ENCODE measurements at regions not wholly inside any gene's neighbourhood (a gene's known extent, or its start where the extent isn't known, plus 50 kb on each side); places are given as distances from the start of the nearest gene placed in this dataset.

- Mint-ChIP-seq H3K4me1 (ENCODE audit: unreplicated experiment) (no peaks in the 10 kb centered on the region), H3K27ac (ENCODE audit: unreplicated experiment) (no peak overlapping the region)
These were observed 251.8 kb upstream of the SLIT2 start for GRCh38 chr4:19999775-20000414.

GRCh38 chr4:19999276-19999675 is 252.4 kb upstream of the SLIT2 start:
- H3K27me3 Mint-ChIP-seq (ENCODE audit: unreplicated experiment): no peaks in the 10 kb centered on the region
- H3K36me3 Mint-ChIP-seq (ENCODE audit: low read depth, unreplicated experiment): no peaks in the 10 kb centered on the region
- H3K4me1 Mint-ChIP-seq (ENCODE audit: unreplicated experiment): no peaks in the 10 kb centered on the region
- no peak for TF ChIP-seq CTCF (IDR thresholded peaks at IDR 0.05; ENCODE audit: unreplicated experiment)
- H3K4me3 Mint-ChIP-seq (ENCODE audit: unreplicated experiment): no peak overlapping the region
- no peak overlapping the region for H3K27ac Mint-ChIP-seq (ENCODE audit: unreplicated experiment)
- no peak for DNase-seq (ENCODE audit: low spot score)
- no peaks in the 10 kb centered on the region for H3K9me3 Mint-ChIP-seq (ENCODE audit: unreplicated experiment)

More at GRCh38 chr4:19999775-20000414, 251.8 kb upstream of the SLIT2 start:
- H3K9me3 Mint-ChIP-seq (ENCODE audit: unreplicated experiment): no peaks in the 10 kb centered on the region
- no peak for DNase-seq (ENCODE audit: low spot score)
- H3K4me3 Mint-ChIP-seq (ENCODE audit: unreplicated experiment): no peak overlapping the region
- no peaks in the 10 kb centered on the region for H3K27me3 Mint-ChIP-seq (ENCODE audit: unreplicated experiment)
- TF ChIP-seq CTCF (IDR thresholded peaks at IDR 0.05; ENCODE audit: unreplicated experiment): no peak
- no peaks in the 10 kb centered on the region for H3K36me3 Mint-ChIP-seq (ENCODE audit: low read depth, unreplicated experiment)

GRCh38 chr4:19993242-19993641 is 258.5 kb upstream of the SLIT2 start:
- H3K27ac Mint-ChIP-seq (ENCODE audit: unreplicated experiment): no peak overlapping the region
- no peaks in the 10 kb centered on the region for H3K9me3 Mint-ChIP-seq (ENCODE audit: unreplicated experiment)

GRCh38 chr4:19992471-19993093 is 259.1 kb upstream of the SLIT2 start:
- no peak for DNase-seq (ENCODE audit: low spot score)
- H3K27me3 Mint-ChIP-seq (ENCODE audit: unreplicated experiment): no peaks in the 10 kb centered on the region
- TF ChIP-seq CTCF (IDR thresholded peaks at IDR 0.05; ENCODE audit: unreplicated experiment): no peak
- no peaks in the 10 kb centered on the region for H3K36me3 Mint-ChIP-seq (ENCODE audit: low read depth, unreplicated experiment)
- peaks cover 3% of the 10 kb centered on the region for H3K4me1 Mint-ChIP-seq (ENCODE audit: unreplicated experiment)
- no peak overlapping the region for H3K4me3 Mint-ChIP-seq (ENCODE audit: unreplicated experiment)
- H3K27ac Mint-ChIP-seq (ENCODE audit: unreplicated experiment): no peak overlapping the region
- H3K9me3 Mint-ChIP-seq (ENCODE audit: unreplicated experiment): no peaks in the 10 kb centered on the region

More at GRCh38 chr4:19993242-19993641, 258.5 kb upstream of the SLIT2 start:
- Mint-ChIP-seq H3K4me3 (ENCODE audit: unreplicated experiment) (no peak overlapping the region), H3K4me1 (ENCODE audit: unreplicated experiment) (peaks cover 3% of the 10 kb centered on the region), H3K36me3 (ENCODE audit: low read depth, unreplicated experiment) (no peaks in the 10 kb centered on the region), H3K27me3 (ENCODE audit: unreplicated experiment) (no peaks in the 10 kb centered on the region)
- TF ChIP-seq CTCF (IDR thresholded peaks at IDR 0.05; ENCODE audit: unreplicated experiment): no peak
- DNase-seq (ENCODE audit: low spot score): no peak

GRCh38 chr4:19987746-19988145 is 264.0 kb upstream of the SLIT2 start:
- H3K4me3 Mint-ChIP-seq (ENCODE audit: unreplicated experiment): no peak overlapping the region
- H3K36me3 Mint-ChIP-seq (ENCODE audit: low read depth, unreplicated experiment): no peaks in the 10 kb centered on the region
- TF ChIP-seq CTCF (IDR thresholded peaks at IDR 0.05; ENCODE audit: unreplicated experiment): no peak
- H3K9me3 Mint-ChIP-seq (ENCODE audit: unreplicated experiment): no peaks in the 10 kb centered on the region
- H3K27me3 Mint-ChIP-seq (ENCODE audit: unreplicated experiment): no peaks in the 10 kb centered on the region
- no peak overlapping the region for H3K27ac Mint-ChIP-seq (ENCODE audit: unreplicated experiment)
- no peaks in the 10 kb centered on the region for H3K4me1 Mint-ChIP-seq (ENCODE audit: unreplicated experiment)
- DNase-seq (ENCODE audit: low spot score): no peak

Measured in endothelial cell (in vitro differentiated cells).